ENCODE measurements at regions not wholly inside any gene's neighbourhood (a gene's known extent, or its start where the extent isn't known, plus 50 kb on each side); places are given as distances from the start of the nearest gene placed in this dataset.

- Mint-ChIP-seq H3K36me3 (ENCODE audit: insufficient read depth, unreplicated experiment) (no peaks in the 10 kb centered on the region), H3K9me3 (ENCODE audit: unreplicated experiment) (peaks cover 9% of the 10 kb centered on the region), H3K4me3 (ENCODE audit: unreplicated experiment) (no peak overlapping the region), H3K27me3 (ENCODE audit: insufficient read depth, unreplicated experiment) (peaks cover 12% of the 10 kb centered on the region), H3K27ac (ENCODE audit: unreplicated experiment) (no peak overlapping the region), H3K4me1 (ENCODE audit: low read depth, unreplicated experiment) (peaks cover 8% of the 10 kb centered on the region)
- no peak for TF ChIP-seq CTCF (IDR thresholded peaks at IDR 0.05; ENCODE audit: insufficient read depth in 1 of 2, low read depth in 1 of 2, low read length in 1 of 2, severe bottlenecking in 1 of 2, unreplicated experiment in 1 of 2)
- Histone ChIP-seq H3K27me3 (replicated peaks; ENCODE audit: control insufficient read depth, insufficient read depth, low read length) (no peaks in the 10 kb centered on the region), H3K4me3 (ENCODE audit: low read depth, low read length) (no peak overlapping the region), H3K9me3 (no peaks in the 10 kb centered on the region), H3K36me3 (ENCODE audit: control insufficient read depth, insufficient read depth, low read length) (no peaks in the 10 kb centered on the region), H3K4me1 (no peaks in the 10 kb centered on the region)
- no peak for DNase-seq
- POLR2A ChIA-PET = no interaction called here
- intact Hi-C loops (cut with micrococcal nuclease; ENCODE audit: unreplicated experiment) = no loop called here
- no TSS peak for BruUV-seq (replicated peaks)
- CTCF ChIA-PET = no interaction called here
These were observed 228.2 kb upstream of the BLID start for GRCh38 chr11:122344215-122344614.

GRCh38 chr11:122343210-122343609 lies 227.2 kb upstream of the BLID start:
- POLR2A ChIA-PET = no interaction called here
- CTCF ChIA-PET = no interaction called here
- TF ChIP-seq CTCF (IDR thresholded peaks at IDR 0.05; ENCODE audit: insufficient read depth in 1 of 2, low read depth in 1 of 2, low read length in 1 of 2, severe bottlenecking in 1 of 2, unreplicated experiment in 1 of 2) = no peak
- no peaks in the 10 kb centered on the region for H3K36me3 ChIP-seq (ENCODE audit: control insufficient read depth, insufficient read depth, low read length)
- intact Hi-C loops (cut with micrococcal nuclease; ENCODE audit: unreplicated experiment) = no loop called here
- no peaks in the 10 kb centered on the region for H3K9me3 ChIP-seq
- Mint-ChIP-seq H3K27ac (ENCODE audit: unreplicated experiment) (no peak overlapping the region), H3K4me1 (ENCODE audit: low read depth, unreplicated experiment) (peaks cover 8% of the 10 kb centered on the region), H3K27me3 (ENCODE audit: insufficient read depth, unreplicated experiment) (peaks cover 6% of the 10 kb centered on the region), H3K4me3 (ENCODE audit: unreplicated experiment) (no peak overlapping the region), H3K36me3 (ENCODE audit: insufficient read depth, unreplicated experiment) (no peaks in the 10 kb centered on the region), H3K9me3 (ENCODE audit: unreplicated experiment) (peaks cover 9% of the 10 kb centered on the region)
- no peaks in the 10 kb centered on the region for H3K27me3 ChIP-seq (replicated peaks; ENCODE audit: control insufficient read depth, insufficient read depth, low read length)
- H3K4me3 ChIP-seq (ENCODE audit: low read depth, low read length) = no peak overlapping the region
- no peaks in the 10 kb centered on the region for H3K4me1 ChIP-seq
- DNase-seq = no peak
- BruUV-seq (replicated peaks) = no TSS peak

- Mint-ChIP-seq H3K9me3 (ENCODE audit: unreplicated experiment) (peaks cover 9% of the 10 kb centered on the region), H3K36me3 (ENCODE audit: insufficient read depth, unreplicated experiment) (no peaks in the 10 kb centered on the region), H3K27me3 (ENCODE audit: insufficient read depth, unreplicated experiment) (peaks cover 6% of the 10 kb centered on the region), H3K4me1 (ENCODE audit: low read depth, unreplicated experiment) (peaks cover 8% of the 10 kb centered on the region), H3K4me3 (ENCODE audit: unreplicated experiment) (no peak overlapping the region), H3K27ac (ENCODE audit: unreplicated experiment) (no peak overlapping the region)
- Histone ChIP-seq H3K4me1 (no peaks in the 10 kb centered on the region), H3K36me3 (ENCODE audit: control insufficient read depth, insufficient read depth, low read length) (no peaks in the 10 kb centered on the region), H3K9me3 (no peaks in the 10 kb centered on the region), H3K27me3 (replicated peaks; ENCODE audit: control insufficient read depth, insufficient read depth, low read length) (no peaks in the 10 kb centered on the region), H3K4me3 (ENCODE audit: low read depth, low read length) (no peak overlapping the region)
- no peak for DNase-seq
- intact Hi-C loops (cut with micrococcal nuclease; ENCODE audit: unreplicated experiment) = no loop called here
- ChIA-PET POLR2A (no interaction called here), CTCF (no interaction called here)
- no TSS peak for BruUV-seq (replicated peaks)
- no peak for TF ChIP-seq CTCF (IDR thresholded peaks at IDR 0.05; ENCODE audit: insufficient read depth in 1 of 2, low read depth in 1 of 2, low read length in 1 of 2, severe bottlenecking in 1 of 2, unreplicated experiment in 1 of 2)
These were observed 226.2 kb upstream of the BLID start for GRCh38 chr11:122342089-122342744.

Data from Caco-2 (cell line).